ENCODE measurements at regions not wholly inside any gene's neighbourhood (a gene's known extent, or its start where the extent isn't known, plus 50 kb on each side); places are given as distances from the start of the nearest gene placed in this dataset.

- TF ChIP-seq CTCF (IDR thresholded peaks at IDR 0.05; ENCODE audit: low read depth, low read length) = no peak
Measured at GRCh38 chr11:35085531-35086165, 53.3 kb upstream of the CD44 start.

GRCh38 chr11:35087648-35088047 is 51.3 kb upstream of the CD44 start:
- H3K4me3 ChIP-seq (ENCODE audit: low read depth, low read length) = no peak overlapping the region
- TF ChIP-seq CTCF (IDR thresholded peaks at IDR 0.05; ENCODE audit: low read depth, low read length) = no peak

More at GRCh38 chr11:35085531-35086165, 53.3 kb upstream of the CD44 start:
- no peak overlapping the region for H3K4me3 ChIP-seq (ENCODE audit: low read depth, low read length)

- no peak overlapping the region for H3K4me3 ChIP-seq (ENCODE audit: low read depth, low read length)
- no peak for TF ChIP-seq CTCF (IDR thresholded peaks at IDR 0.05; ENCODE audit: low read depth, low read length)
Measured at GRCh38 chr11:35088226-35088625, 50.7 kb upstream of the CD44 start.

GRCh38 chr11:35088676-35089075 is 50.3 kb upstream of the CD44 start:
- no peak overlapping the region for H3K4me3 ChIP-seq (ENCODE audit: low read depth, low read length)
- no peak for TF ChIP-seq CTCF (IDR thresholded peaks at IDR 0.05; ENCODE audit: low read depth, low read length)

Data from WI38 (cell line).